Chondrocyte (in vitro differentiated cells): ENCODE measurements at regions not wholly inside any gene's neighbourhood (a gene's known extent, or its start where the extent isn't known, plus 50 kb on each side); places are given as distances from the start of the nearest gene placed in this dataset.

ENCODE experiments used
- DNase-seq: peaks from one replicate; pipeline ENCODE4 v3.0.0; 2021; ENCODE audit warnings: mixed read lengths, low spot score
- H3K27ac Mint-ChIP-seq: one replicate; pipeline ENCODE4 v1.8.0; 2021; ENCODE audit warnings: mild to moderate bottlenecking, moderate library complexity, mixed read lengths; ENCODE audit not compliant: unreplicated experiment
- H3K27me3 Mint-ChIP-seq: 2 replicates; pipeline ENCODE4 v1.8.0; 2021; ENCODE audit warnings: low read depth, mixed read lengths
- H3K36me3 Mint-ChIP-seq: 2 replicates; pipeline ENCODE4 v1.8.0; 2021; ENCODE audit warnings: low read depth, mixed read lengths
- H3K4me1 Mint-ChIP-seq: 2 replicates; pipeline ENCODE4 v1.8.0; 2021; ENCODE audit warnings: low read depth, mild to moderate bottlenecking, mixed read lengths
- H3K4me3 Mint-ChIP-seq: one replicate; pipeline ENCODE4 v1.8.0; 2021; ENCODE audit warnings: mild to moderate bottlenecking, moderate library complexity, mixed read lengths; ENCODE audit not compliant: unreplicated experiment
- H3K9me3 Mint-ChIP-seq: 2 replicates; pipeline ENCODE4 v1.8.0; 2021; ENCODE audit warnings: low read depth, mixed read lengths
- CTCF ChIP-seq: fragments of 200-600 bp; sonication (generic); IDR thresholded peaks from 2 replicates; pipeline ENCODE4 v1.5.0; 2021; ENCODE audit warnings: antibody characterized with exemption, mild to moderate bottlenecking, moderate library complexity

GRCh38 chr10:70974351-70974901 lies 86.1 kb upstream of the PCBD1 start:
- H3K36me3 Mint-ChIP-seq: peaks cover 7% of the 10 kb centered on the region
- H3K9me3 Mint-ChIP-seq: peaks cover 22% of the 10 kb centered on the region
- H3K27me3 Mint-ChIP-seq: peaks cover 51% of the 10 kb centered on the region
- H3K27ac Mint-ChIP-seq: no peak overlapping the region
- no peak for TF ChIP-seq CTCF
- no peaks in the 10 kb centered on the region for H3K4me1 Mint-ChIP-seq
- DNase-seq: peak; percentile 32
- no peak overlapping the region for H3K4me3 Mint-ChIP-seq

- no peak for TF ChIP-seq CTCF
- no peak overlapping the region for H3K27ac Mint-ChIP-seq
- H3K9me3 Mint-ChIP-seq: peaks cover 22% of the 10 kb centered on the region
- peaks cover 52% of the 10 kb centered on the region for H3K27me3 Mint-ChIP-seq
- peak; percentile 47 for DNase-seq
- no peaks in the 10 kb centered on the region for H3K4me1 Mint-ChIP-seq
- H3K36me3 Mint-ChIP-seq: peaks cover 7% of the 10 kb centered on the region
- H3K4me3 Mint-ChIP-seq: no peak overlapping the region
Measured at GRCh38 chr10:70974920-70975319, 86.6 kb upstream of the PCBD1 start.

GRCh38 chr10:70976063-70976695 lies 87.8 kb upstream of the PCBD1 start:
- no peak overlapping the region for H3K27ac Mint-ChIP-seq
- peaks cover 21% of the 10 kb centered on the region for H3K9me3 Mint-ChIP-seq
- H3K27me3 Mint-ChIP-seq: peaks cover 43% of the 10 kb centered on the region
- no peak for TF ChIP-seq CTCF
- H3K4me3 Mint-ChIP-seq: no peak overlapping the region
- no peaks in the 10 kb centered on the region for H3K4me1 Mint-ChIP-seq
- peaks cover 7% of the 10 kb centered on the region for H3K36me3 Mint-ChIP-seq
- DNase-seq: peak; percentile 24

GRCh38 chr10:70977625-70978024 lies 89.3 kb upstream of the PCBD1 start:
- TF ChIP-seq CTCF: no peak

GRCh38 chr10:70978181-70978580 lies 89.8 kb upstream of the PCBD1 start:
- H3K4me3 Mint-ChIP-seq: no peak overlapping the region

More at GRCh38 chr10:70977625-70978024, 89.3 kb upstream of the PCBD1 start:
- H3K4me3 Mint-ChIP-seq: no peak overlapping the region
- H3K27me3 Mint-ChIP-seq: peaks cover 44% of the 10 kb centered on the region
- DNase-seq: peak; percentile 64
- no peaks in the 10 kb centered on the region for H3K4me1 Mint-ChIP-seq
- H3K9me3 Mint-ChIP-seq: peaks cover 7% of the 10 kb centered on the region
- H3K27ac Mint-ChIP-seq: no peak overlapping the region
- peaks cover 5% of the 10 kb centered on the region for H3K36me3 Mint-ChIP-seq

More at GRCh38 chr10:70978181-70978580, 89.8 kb upstream of the PCBD1 start:
- H3K9me3 Mint-ChIP-seq: peaks cover 3% of the 10 kb centered on the region
- H3K27ac Mint-ChIP-seq: no peak overlapping the region
- TF ChIP-seq CTCF: no peak
- peak; percentile 61 for DNase-seq
- H3K36me3 Mint-ChIP-seq: peaks cover 6% of the 10 kb centered on the region
- peaks cover 48% of the 10 kb centered on the region for H3K27me3 Mint-ChIP-seq
- H3K4me1 Mint-ChIP-seq: no peaks in the 10 kb centered on the region
